Right lobe of liver (tissue), 6 donors: ENCODE measurements at regions not wholly inside any gene's neighbourhood (a gene's known extent, or its start where the extent isn't known, plus 50 kb on each side); places are given as distances from the start of the nearest gene placed in this dataset.

ENCODE experiments used
- ATAC-seq, 4 donors: fragments of 200-7000 bp; cut with Tn5 transposase; one replicate each; pipeline ENCODE4 v1.9.1; 2020; ENCODE audit warnings: mild to moderate bottlenecking in 4 of 4, moderate library complexity in 4 of 4
- DNase-seq, 3 donors: peaks; one replicate each; pipeline ENCODE4 v3.0.0-alpha.2; 2020
- H3K27ac ChIP-seq, 3 donors: fragments of 200-600 bp; one replicate each; pipeline ENCODE4 v1.8.0; 2022
- H3K27me3 ChIP-seq, 2 donors: fragments of 200-600 bp; one replicate each; pipeline ENCODE4 v1.8.0; 2022
- H3K36me3 ChIP-seq, 4 donors: fragments of 200-600 bp; sonication (generic) in 1 of 4; one replicate each; pipeline versions ENCODE4 v1.5.1 to v1.8.0; 2017 to 2022; ENCODE audit warnings: control low read depth in 1 of 4
- H3K4me1 ChIP-seq, 4 donors: fragments of 200-600 bp; sonication (generic) in 1 of 4; one replicate each; pipeline versions ENCODE4 v1.5.1 to v1.8.0; 2017 to 2022; ENCODE audit warnings: control low read depth in 1 of 4
- H3K4me3 ChIP-seq, 3 donors: fragments of 200-600 bp; one replicate each; pipeline ENCODE4 v1.8.0; 2022
- H3K9me3 ChIP-seq, 4 donors: fragments of 200-600 bp; sonication (generic) in 1 of 4; one replicate each; pipeline versions ENCODE4 v1.5.1 to v1.8.0; 2017 to 2022; ENCODE audit warnings: control low read depth in 1 of 4
- CTCF ChIP-seq, 4 donors: fragments of 200-600 bp in 3 of 4; fragments of 450-650 bp in 1 of 4; IDR thresholded peaks; one replicate each; pipeline versions ENCODE4 v1.5.1 to v1.8.0; 2016 to 2022; ENCODE audit warnings: antibody characterized with exemption in 4 of 4, mild to moderate bottlenecking in 2 of 4
- POLR2A ChIP-seq: fragments of 450-650 bp; IDR thresholded peaks from one replicate; pipeline ENCODE4 v1.6.1; 2017; ENCODE audit warnings: antibody characterized with exemption, mild to moderate bottlenecking
- WGBS: methylation state at CpG from one replicate; pipeline ENCODE4 v1.1.6; 2018; ENCODE audit warnings: low coverage, low lambda C conversion rate; ENCODE audit not compliant: insufficient coverage; ENCODE audit errors: missing lambda C conversion rate; 5-methylcytosine and 5-hydroxymethylcytosine counted together
- intact Hi-C, 2 donors: fragments of 100-400 bp; cut with DNase I; formaldehyde crosslinking; loops; one replicate each; pipeline versions ENCODE4 v1.11.2 to v1.14.1; 2022
- donor health status: DM: no; HTN: yes; CAD: no.
- donor health status: DM: no; HTN: no; CAD: no.
- donor health status: DM: no; HTN: no; CAD: no.
- donor health status: DM: no; HTN: yes; CAD: no.
- donor health status: DM: no; HTN: yes; CAD: no.

GRCh38 chr6:112927641-112928320 is 580.7 kb downstream of the RFPL4B start:
- TF ChIP-seq CTCF (IDR thresholded peaks at IDR 0.05) (no peak), POLR2A (no peak)
- 49% methylated on average over 4 of the region's 4 CpGs for WGBS

GRCh38 chr6:112929641-112930040 is 582.5 kb downstream of the RFPL4B start:
- H3K27ac ChIP-seq = no peak overlapping the region
- H3K9me3 ChIP-seq = no peaks in the 10 kb centered on the region
- no peaks in the 10 kb centered on the region for H3K4me1 ChIP-seq
- H3K27me3 ChIP-seq = no peaks in the 10 kb centered on the region
- DNase-seq = no peak
- no peak for ATAC-seq
- H3K4me3 ChIP-seq = no peak overlapping the region
- no peak for TF ChIP-seq POLR2A
- TF ChIP-seq CTCF (IDR thresholded peaks at IDR 0.05) = no peak
- H3K36me3 ChIP-seq = no peaks in the 10 kb centered on the region
- intact Hi-C loops = no loop called here

More at GRCh38 chr6:112927641-112928320, 580.7 kb downstream of the RFPL4B start:
- Histone ChIP-seq H3K27me3 (no peaks in the 10 kb centered on the region), H3K9me3 (no peaks in the 10 kb centered on the region), H3K4me3 (no peak overlapping the region), H3K4me1 (no peaks in the 10 kb centered on the region), H3K27ac (no peak overlapping the region), H3K36me3 (no peaks in the 10 kb centered on the region)
- DNase-seq (no peak), ATAC-seq (no peak)
- intact Hi-C loops = no loop called here

GRCh38 chr6:112931832-112932231 is 584.7 kb downstream of the RFPL4B start:
- Histone ChIP-seq H3K4me3 (no peak overlapping the region), H3K27ac (no peak overlapping the region), H3K9me3 (no peaks in the 10 kb centered on the region), H3K4me1 (no peaks in the 10 kb centered on the region), H3K36me3 (no peaks in the 10 kb centered on the region), H3K27me3 (no peaks in the 10 kb centered on the region)
- WGBS = 47% methylated on average over 3 of the region's 3 CpGs
- intact Hi-C loops = no loop called here
- ATAC-seq = no peak
- DNase-seq = no peak
- TF ChIP-seq POLR2A (no peak), CTCF (IDR thresholded peaks at IDR 0.05) (no peak)

- intact Hi-C loops = no loop called here
Observed at GRCh38 chr6:112933947-112934346, 586.8 kb downstream of the RFPL4B start.

More at GRCh38 chr6:112933947-112934346, 586.8 kb downstream of the RFPL4B start:
- Histone ChIP-seq H3K4me1 (no peaks in the 10 kb centered on the region), H3K4me3 (no peak overlapping the region), H3K27me3 (no peaks in the 10 kb centered on the region), H3K36me3 (no peaks in the 10 kb centered on the region), H3K9me3 (no peaks in the 10 kb centered on the region), H3K27ac (no peak overlapping the region)
- no peak for TF ChIP-seq CTCF (IDR thresholded peaks at IDR 0.05)
- TF ChIP-seq POLR2A = no peak
- no peak for DNase-seq
- no peak for ATAC-seq
